ENCODE measurements at regions not wholly inside any gene's neighbourhood (a gene's known extent, or its start where the extent isn't known, plus 50 kb on each side); places are given as distances from the start of the nearest gene placed in this dataset.

- Histone ChIP-seq H3K9me3 (replicated peaks in 1 of 2; ENCODE audit: control insufficient read depth in 1 of 2, insufficient read depth in 1 of 2, low read length in 2 of 2) (no peaks in the 10 kb centered on the region), H3K4me2 (replicated peaks; ENCODE audit: extremely low read depth, low read length, poor library complexity, severe bottlenecking) (no peak overlapping the region), H3K27ac (ENCODE audit: low read depth in 1 of 2, low read length in 2 of 2) (no peak overlapping the region), H2AFZ (ENCODE audit: insufficient read depth, low read depth, low read length, poor library complexity, severe bottlenecking) (no peak overlapping the region), H3K27me3 (ENCODE audit: control insufficient read depth in 2 of 2, insufficient read depth in 2 of 2, low read length in 2 of 2) (no peaks in the 10 kb centered on the region), H3K79me2 (ENCODE audit: insufficient read depth, low read length) (no peaks in the 10 kb centered on the region), H3K36me3 (replicated peaks in 1 of 2; ENCODE audit: control insufficient read depth in 1 of 2, insufficient read depth in 2 of 2, low read length in 2 of 2) (no peaks in the 10 kb centered on the region), H3K4me3 (replicated peaks in 1 of 3; ENCODE audit: low read depth in 2 of 3, low read length in 3 of 3) (no peak overlapping the region), H4K20me1 (ENCODE audit: insufficient read depth, low read length) (no peaks in the 10 kb centered on the region), H3K9ac (ENCODE audit: insufficient read depth, low read length, poor library complexity, severe bottlenecking) (no peak overlapping the region), H3K4me1 (ENCODE audit: control insufficient read depth in 1 of 2, insufficient read depth in 2 of 2, low read length in 2 of 2) (no peaks in the 10 kb centered on the region)
- Mint-ChIP-seq H3K27me3 (ENCODE audit: low read depth in 3 of 3) (peaks cover 1 to 8% (median 3%) of the 10 kb centered on the region in 3 donors), H3K36me3 (no peaks in the 10 kb centered on the region), H3K4me1 (peaks cover 3% of the 10 kb centered on the region), H3K27ac (no peak overlapping the region), H3K9me3 (peaks cover 0 to 8% (median 0%) of the 10 kb centered on the region in 7 donors), H3K4me3 (no peak overlapping the region)
- DNase-seq: no peak
- intact Hi-C loops (cut with micrococcal nuclease): no loop called here
- TF ChIP-seq CTCF (IDR thresholded peaks at IDR 0.05): no peak
- WGBS (ENCODE audit: insufficient coverage): no CpG with 5 or more reads among the region's 2 CpGs
These were observed 108.7 kb upstream of the FUNDC1 start for GRCh38 chrX:44651358-44651757.

DNA sequence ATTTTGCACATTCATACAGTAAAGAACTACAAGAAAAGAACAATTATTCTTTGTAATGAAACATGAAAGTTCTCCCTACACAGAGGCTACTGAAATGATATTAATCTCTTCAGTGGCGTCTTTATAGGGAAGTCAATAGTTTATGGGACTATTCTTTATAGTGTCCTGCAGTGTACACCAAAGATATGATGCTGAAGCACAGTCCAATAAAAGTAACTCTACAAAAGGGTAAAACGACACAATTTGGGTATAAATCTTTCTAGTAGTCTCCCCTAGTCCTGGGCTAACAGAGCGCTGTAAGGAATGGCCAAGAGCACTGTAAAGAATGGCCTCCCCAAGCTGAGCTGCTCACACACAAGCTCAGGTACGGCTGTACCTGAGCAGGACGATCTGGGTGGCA, 101.1 kb upstream of the FUNDC1 start:
- 90% methylated on average over 2 of the region's 5 CpGs for WGBS (ENCODE audit: insufficient coverage)
- no peak overlapping the region for H3K4me3 ChIP-seq (replicated peaks in 1 of 3; ENCODE audit: low read depth in 2 of 3, low read length in 3 of 3)
- Mint-ChIP-seq H3K27ac (no peak overlapping the region), H3K4me1 (no peaks in the 10 kb centered on the region), H3K9me3 (peaks cover 0 to 3% (median 0%) of the 10 kb centered on the region in 7 donors), H3K36me3 (no peaks in the 10 kb centered on the region), H3K27me3 (ENCODE audit: low read depth in 3 of 3) (peaks cover 0 to 1% (median 0%) of the 10 kb centered on the region in 3 donors), H3K4me3 (no peak overlapping the region)
- intact Hi-C loops (cut with micrococcal nuclease): no loop called here
- no peaks in the 10 kb centered on the region for H4K20me1 ChIP-seq (ENCODE audit: insufficient read depth, low read length)
- no peaks in the 10 kb centered on the region for H3K79me2 ChIP-seq (ENCODE audit: insufficient read depth, low read length)
- no peaks in the 10 kb centered on the region for H3K9me3 ChIP-seq (replicated peaks in 1 of 2; ENCODE audit: control insufficient read depth in 1 of 2, insufficient read depth in 1 of 2, low read length in 2 of 2)
- no peak overlapping the region for H2AFZ ChIP-seq (ENCODE audit: insufficient read depth, low read depth, low read length, poor library complexity, severe bottlenecking)
- no peaks in the 10 kb centered on the region for H3K27me3 ChIP-seq (ENCODE audit: control insufficient read depth in 2 of 2, insufficient read depth in 2 of 2, low read length in 2 of 2)
- no peak overlapping the region for H3K4me2 ChIP-seq (replicated peaks; ENCODE audit: extremely low read depth, low read length, poor library complexity, severe bottlenecking)
- no peaks in the 10 kb centered on the region for H3K36me3 ChIP-seq (replicated peaks in 1 of 2; ENCODE audit: control insufficient read depth in 1 of 2, insufficient read depth in 2 of 2, low read length in 2 of 2)
- H3K4me1 ChIP-seq (ENCODE audit: control insufficient read depth in 1 of 2, insufficient read depth in 2 of 2, low read length in 2 of 2): no peaks in the 10 kb centered on the region
- DNase-seq: no peak
- no peak overlapping the region for H3K9ac ChIP-seq (ENCODE audit: insufficient read depth, low read length, poor library complexity, severe bottlenecking)
- no peak overlapping the region for H3K27ac ChIP-seq (ENCODE audit: low read depth in 1 of 2, low read length in 2 of 2)
- no peak for TF ChIP-seq CTCF (IDR thresholded peaks at IDR 0.05)
